Effector memory CD8-positive, alpha-beta T cell (primary cell): ENCODE measurements at regions not wholly inside any gene's neighbourhood (a gene's known extent, or its start where the extent isn't known, plus 50 kb on each side); places are given as distances from the start of the nearest gene placed in this dataset.
"Not testable (repeated sequence)": the region's sequence is repeated elsewhere in the genome, so short reads cannot be mapped to it uniquely, and the experiment has no call there.

Source experiments
- ATAC-seq: fragments of 150-1000 bp; cut with Tn5 transposase; replicated peaks from 2 replicates; pipeline ENCODE4 v1.10.0; 2021; ENCODE audit warnings: mild to moderate bottlenecking, moderate library complexity
- DNase-seq, 3 experiments: peaks; one replicate each; pipeline ENCODE4 v3.0.0; 2021
- H3K27ac Mint-ChIP-seq, 2 donors: one replicate each; pipeline ENCODE4 v1.8.0; 2022; ENCODE audit warnings: mild to moderate bottlenecking in 2 of 2, mixed read lengths in 2 of 2, moderate library complexity in 2 of 2
- H3K27me3 Mint-ChIP-seq, 2 donors: one replicate each; pipeline ENCODE4 v1.8.0; 2022; ENCODE audit warnings: mixed read lengths in 2 of 2
- H3K36me3 Mint-ChIP-seq: one replicate; pipeline ENCODE4 v1.8.0; 2022; ENCODE audit warnings: mild to moderate bottlenecking, moderate library complexity, mixed read lengths; ENCODE audit not compliant: insufficient read depth
- H3K4me1 Mint-ChIP-seq, 2 donors: one replicate each; pipeline ENCODE4 v1.8.0; 2022; ENCODE audit warnings: low read depth in 2 of 2, mixed read lengths in 2 of 2
- H3K4me3 Mint-ChIP-seq, 2 donors: one replicate each; pipeline ENCODE4 v1.8.0; 2022; ENCODE audit warnings: mild to moderate bottlenecking in 2 of 2, mixed read lengths in 2 of 2, moderate library complexity in 2 of 2
- H3K9me3 Mint-ChIP-seq, 2 donors: one replicate each; pipeline ENCODE4 v1.8.0; 2022; ENCODE audit warnings: mixed read lengths in 2 of 2

GRCh38 chr6:155882527-155883333 is 427.1 kb upstream of the NOX3 start:
- H3K4me3 Mint-ChIP-seq: no peak overlapping the region
- H3K9me3 Mint-ChIP-seq: peaks cover 1 to 5% of the 10 kb centered on the region in 2 donors
- H3K4me1 Mint-ChIP-seq: peaks cover 0 to 3% of the 10 kb centered on the region in 2 donors
- peak overlapping the region in 1 of 2 donors; percentile 16 for H3K27ac Mint-ChIP-seq
- DNase-seq (no peak), ATAC-seq (peak; percentile 59)
- H3K36me3 Mint-ChIP-seq: no peaks in the 10 kb centered on the region
- no peaks in the 10 kb centered on the region for H3K27me3 Mint-ChIP-seq

GRCh38 chr6:155881826-155882526 is 426.3 kb upstream of the NOX3 start:
- Mint-ChIP-seq H3K27ac (peak overlapping the region in 1 of 2 donors; percentile 9), H3K27me3 (no peaks in the 10 kb centered on the region), H3K4me1 (peaks cover 0 to 3% of the 10 kb centered on the region in 2 donors), H3K4me3 (no peak overlapping the region), H3K9me3 (peaks cover 1 to 5% of the 10 kb centered on the region in 2 donors), H3K36me3 (no peaks in the 10 kb centered on the region)
- ATAC-seq (no peak), DNase-seq (no peak)

GRCh38 chr6:155880900-155881299 is 425.3 kb upstream of the NOX3 start:
- no peak for ATAC-seq
- H3K4me3 Mint-ChIP-seq: no peak overlapping the region
- no peaks in the 10 kb centered on the region for H3K27me3 Mint-ChIP-seq
- H3K36me3 Mint-ChIP-seq: no peaks in the 10 kb centered on the region
- H3K4me1 Mint-ChIP-seq: peaks cover 0 to 3% of the 10 kb centered on the region in 2 donors
- H3K9me3 Mint-ChIP-seq: peaks cover 1 to 5% of the 10 kb centered on the region in 2 donors
- DNase-seq: no peak
- no peak overlapping the region for H3K27ac Mint-ChIP-seq

GRCh38 chr6:155872961-155873360 is 417.3 kb upstream of the NOX3 start:
- Mint-ChIP-seq H3K4me1 (peaks cover 0 to 3% of the 10 kb centered on the region in 2 donors), H3K27ac (peak overlapping the region in 1 of 2 donors; percentile 6), H3K4me3 (no peak overlapping the region), H3K9me3 (peaks cover 0 to under 1% of the 10 kb centered on the region in 2 donors), H3K36me3 (no peaks in the 10 kb centered on the region), H3K27me3 (no peaks in the 10 kb centered on the region)
- DNase-seq (no peak), ATAC-seq (no peak)

- H3K4me1 Mint-ChIP-seq: no peaks in the 10 kb centered on the region
- no peaks in the 10 kb centered on the region for H3K27me3 Mint-ChIP-seq
- ATAC-seq (no peak), DNase-seq (no peak)
- no peak overlapping the region for H3K27ac Mint-ChIP-seq
- peaks cover 0 to 2% of the 10 kb centered on the region in 2 donors for H3K9me3 Mint-ChIP-seq
- H3K36me3 Mint-ChIP-seq: no peaks in the 10 kb centered on the region
- H3K4me3 Mint-ChIP-seq: no peak overlapping the region
Measured at GRCh38 chr6:155867682-155868081, 412.0 kb upstream of the NOX3 start.

GRCh38 chr6:155866676-155867390 is 411.2 kb upstream of the NOX3 start:
- not testable (repeated sequence) for H3K27ac Mint-ChIP-seq, H3K36me3 Mint-ChIP-seq, H3K27me3 Mint-ChIP-seq, H3K4me1 Mint-ChIP-seq, ATAC-seq, H3K4me3 Mint-ChIP-seq, DNase-seq, H3K9me3 Mint-ChIP-seq

GRCh38 chr6:155861821-155862220 is 406.2 kb upstream of the NOX3 start:
- peaks cover 0 to 24% of the 10 kb centered on the region in 2 donors for H3K9me3 Mint-ChIP-seq
- no peaks in the 10 kb centered on the region for H3K4me1 Mint-ChIP-seq
- DNase-seq (no peak), ATAC-seq (no peak)
- no peak overlapping the region for H3K27ac Mint-ChIP-seq
- no peaks in the 10 kb centered on the region for H3K27me3 Mint-ChIP-seq
- no peaks in the 10 kb centered on the region for H3K36me3 Mint-ChIP-seq
- H3K4me3 Mint-ChIP-seq: no peak overlapping the region

- not testable (repeated sequence) for DNase-seq, H3K36me3 Mint-ChIP-seq, ATAC-seq, H3K27me3 Mint-ChIP-seq, H3K27ac Mint-ChIP-seq, H3K4me1 Mint-ChIP-seq, H3K4me3 Mint-ChIP-seq
- peaks cover 2 to 24% of the 10 kb centered on the region in 2 donors for H3K9me3 Mint-ChIP-seq
Measured at GRCh38 chr6:155858906-155859305, 403.3 kb upstream of the NOX3 start.

- ATAC-seq (no peak), DNase-seq (no peak)
- no peaks in the 10 kb centered on the region for H3K27me3 Mint-ChIP-seq
- H3K4me1 Mint-ChIP-seq: no peaks in the 10 kb centered on the region
- H3K27ac Mint-ChIP-seq: no peak overlapping the region
- no peaks in the 10 kb centered on the region for H3K36me3 Mint-ChIP-seq
- H3K4me3 Mint-ChIP-seq: no peak overlapping the region
- H3K9me3 Mint-ChIP-seq: peaks cover 2 to 9% of the 10 kb centered on the region in 2 donors
Measured at GRCh38 chr6:155854787-155855186, 399.1 kb upstream of the NOX3 start.

GRCh38 chr6:155853011-155853410 is 397.4 kb upstream of the NOX3 start:
- Mint-ChIP-seq H3K9me3 (peaks cover under 1 to 2% of the 10 kb centered on the region in 2 donors), H3K27ac (no peak overlapping the region), H3K36me3 (no peaks in the 10 kb centered on the region), H3K4me3 (no peak overlapping the region), H3K27me3 (no peaks in the 10 kb centered on the region), H3K4me1 (no peaks in the 10 kb centered on the region)
- DNase-seq (no peak), ATAC-seq (no peak)

- no peak overlapping the region for H3K27ac Mint-ChIP-seq
- H3K9me3 Mint-ChIP-seq: peaks cover 7 to 14% of the 10 kb centered on the region in 2 donors
- H3K4me3 Mint-ChIP-seq: no peak overlapping the region
- no peaks in the 10 kb centered on the region for H3K27me3 Mint-ChIP-seq
- no peaks in the 10 kb centered on the region for H3K4me1 Mint-ChIP-seq
- ATAC-seq (no peak), DNase-seq (no peak)
- H3K36me3 Mint-ChIP-seq: no peaks in the 10 kb centered on the region
Measured at GRCh38 chr6:155850408-155850841, 394.8 kb upstream of the NOX3 start.

- ATAC-seq (no peak), DNase-seq (no peak)
- Mint-ChIP-seq H3K4me1 (no peaks in the 10 kb centered on the region), H3K27me3 (no peaks in the 10 kb centered on the region), H3K36me3 (no peaks in the 10 kb centered on the region), H3K27ac (no peak overlapping the region), H3K9me3 (peaks cover 4 to 16% of the 10 kb centered on the region in 2 donors), H3K4me3 (no peak overlapping the region)
Measured at GRCh38 chr6:155847711-155848110, 392.1 kb upstream of the NOX3 start.

- Mint-ChIP-seq H3K9me3 (peaks cover 0 to 1% of the 10 kb centered on the region in 2 donors), H3K27ac (no peak overlapping the region), H3K4me1 (no peaks in the 10 kb centered on the region), H3K36me3 (no peaks in the 10 kb centered on the region), H3K27me3 (no peaks in the 10 kb centered on the region), H3K4me3 (no peak overlapping the region)
- no peak for DNase-seq
- ATAC-seq: no peak
Measured at GRCh38 chr6:155837474-155837873, 381.8 kb upstream of the NOX3 start.
